ENCODE measurements at regions not wholly inside any gene's neighbourhood (a gene's known extent, or its start where the extent isn't known, plus 50 kb on each side); places are given as distances from the start of the nearest gene placed in this dataset.

- Histone ChIP-seq H3K9me2 (replicated peaks; ENCODE audit: insufficient read depth, low read length) (no peaks in the 10 kb centered on the region), H3K79me2 (ENCODE audit: low read length) (no peaks in the 10 kb centered on the region), H3K36me3 (replicated peaks; ENCODE audit: insufficient read depth, low read length) (no peaks in the 10 kb centered on the region), H3F3A (ENCODE audit: insufficient read depth, low read length) (no peaks in the 10 kb centered on the region), H3K9ac (ENCODE audit: low read length) (no peak overlapping the region), H3K9me3 (replicated peaks; ENCODE audit: insufficient read depth, low read length) (no peaks in the 10 kb centered on the region), H3K4me2 (ENCODE audit: low read depth, low read length) (no peak overlapping the region), H4K20me1 (ENCODE audit: insufficient read depth, low read length) (no peaks in the 10 kb centered on the region), H3K27me3 (replicated peaks; ENCODE audit: insufficient read depth, low read length) (no peaks in the 10 kb centered on the region), H3K4me1 (ENCODE audit: low read length) (no peaks in the 10 kb centered on the region), H2AFZ (ENCODE audit: low read length) (no peak overlapping the region), H3K27ac (ENCODE audit: low read length) (no peak overlapping the region), H3K4me3 (ENCODE audit: low read length) (no peak overlapping the region)
- no peak for DNase-seq
- TF ChIP-seq EZH2 (optimal IDR thresholded peaks at IDR 0.05; ENCODE audit: low read depth, low read length) = no peak
- no peak for TF ChIP-seq EZH2phosphoT487 (IDR thresholded peaks at IDR 0.05; ENCODE audit: low read length)
- no peak for TF ChIP-seq CTCF (IDR thresholded peaks at IDR 0.05; ENCODE audit: low read length)
These were observed 300.2 kb upstream of the DUSP10 start for GRCh38 chr1:222042120-222042519.

GRCh38 chr1:222040955-222041354 is 299.1 kb upstream of the DUSP10 start:
- Histone ChIP-seq H3K4me3 (ENCODE audit: low read length) (no peak overlapping the region), H3K27ac (ENCODE audit: low read length) (no peak overlapping the region), H2AFZ (ENCODE audit: low read length) (no peak overlapping the region), H3K4me1 (ENCODE audit: low read length) (no peaks in the 10 kb centered on the region), H4K20me1 (ENCODE audit: insufficient read depth, low read length) (no peaks in the 10 kb centered on the region), H3K9me2 (replicated peaks; ENCODE audit: insufficient read depth, low read length) (no peaks in the 10 kb centered on the region), H3K9me3 (replicated peaks; ENCODE audit: insufficient read depth, low read length) (no peaks in the 10 kb centered on the region), H3K79me2 (ENCODE audit: low read length) (no peaks in the 10 kb centered on the region), H3F3A (ENCODE audit: insufficient read depth, low read length) (no peaks in the 10 kb centered on the region), H3K9ac (ENCODE audit: low read length) (no peak overlapping the region), H3K36me3 (replicated peaks; ENCODE audit: insufficient read depth, low read length) (no peaks in the 10 kb centered on the region), H3K27me3 (replicated peaks; ENCODE audit: insufficient read depth, low read length) (no peaks in the 10 kb centered on the region), H3K4me2 (ENCODE audit: low read depth, low read length) (no peak overlapping the region)
- DNase-seq = no peak
- TF ChIP-seq CTCF (IDR thresholded peaks at IDR 0.05; ENCODE audit: low read length) = no peak
- TF ChIP-seq EZH2phosphoT487 (IDR thresholded peaks at IDR 0.05; ENCODE audit: low read length) = no peak
- TF ChIP-seq EZH2 (optimal IDR thresholded peaks at IDR 0.05; ENCODE audit: low read depth, low read length) = no peak

GRCh38 chr1:222040121-222040805 is 298.4 kb upstream of the DUSP10 start:
- DNase-seq = no peak
- H3K79me2 ChIP-seq (ENCODE audit: low read length) = no peaks in the 10 kb centered on the region
- H3K27ac ChIP-seq (ENCODE audit: low read length) = no peak overlapping the region
- no peaks in the 10 kb centered on the region for H3K36me3 ChIP-seq (replicated peaks; ENCODE audit: insufficient read depth, low read length)
- H3K9me2 ChIP-seq (replicated peaks; ENCODE audit: insufficient read depth, low read length) = no peaks in the 10 kb centered on the region
- H3F3A ChIP-seq (ENCODE audit: insufficient read depth, low read length) = no peaks in the 10 kb centered on the region
- H2AFZ ChIP-seq (ENCODE audit: low read length) = no peak overlapping the region
- no peak overlapping the region for H3K9ac ChIP-seq (ENCODE audit: low read length)
- no peaks in the 10 kb centered on the region for H3K27me3 ChIP-seq (replicated peaks; ENCODE audit: insufficient read depth, low read length)
- H3K4me3 ChIP-seq (ENCODE audit: low read length) = no peak overlapping the region
- TF ChIP-seq EZH2phosphoT487 (IDR thresholded peaks at IDR 0.05; ENCODE audit: low read length) (no peak), CTCF (IDR thresholded peaks at IDR 0.05; ENCODE audit: low read length) (no peak), EZH2 (optimal IDR thresholded peaks at IDR 0.05; ENCODE audit: low read depth, low read length) (no peak)
- no peaks in the 10 kb centered on the region for H3K9me3 ChIP-seq (replicated peaks; ENCODE audit: insufficient read depth, low read length)
- H3K4me1 ChIP-seq (ENCODE audit: low read length) = no peaks in the 10 kb centered on the region
- no peak overlapping the region for H3K4me2 ChIP-seq (ENCODE audit: low read depth, low read length)
- H4K20me1 ChIP-seq (ENCODE audit: insufficient read depth, low read length) = no peaks in the 10 kb centered on the region
